ENCODE measurements at regions not wholly inside any gene's neighbourhood (a gene's known extent, or its start where the extent isn't known, plus 50 kb on each side); places are given as distances from the start of the nearest gene placed in this dataset.
"Not testable (repeated sequence)": the region's sequence is repeated elsewhere in the genome, so short reads cannot be mapped to it uniquely, and the experiment has no call there.

DNA sequence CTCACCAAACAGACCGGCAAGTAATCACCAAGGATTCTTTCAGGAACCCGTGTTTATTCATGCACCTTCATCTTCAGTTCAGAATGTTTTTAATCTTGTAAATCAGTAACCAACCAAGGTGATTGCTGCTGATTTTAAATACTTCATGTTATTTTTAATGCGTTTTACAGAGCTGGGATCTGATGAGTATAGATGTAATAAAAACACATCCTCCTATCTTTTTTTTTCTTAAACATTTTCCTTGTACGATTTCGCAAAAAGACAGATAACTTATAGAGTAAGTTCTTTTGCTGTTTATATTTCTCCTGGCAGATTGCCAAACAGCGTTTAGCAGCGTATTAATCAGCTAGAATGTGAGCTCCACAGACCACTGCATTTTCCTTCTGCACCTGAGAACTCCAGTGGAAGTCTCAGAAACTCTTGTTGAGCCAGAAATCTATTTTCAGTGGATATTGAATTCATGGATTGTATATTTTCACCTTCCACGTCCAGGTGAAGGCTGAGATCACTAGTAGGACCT is 397.8 kb upstream of the NRP1 start:
- no peak for DNase-seq

- DNase-seq = no peak
These were observed 396.9 kb upstream of the NRP1 start for GRCh38 chr10:33731322-33731721.

GRCh38 chr10:33725430-33725829 is 391.0 kb upstream of the NRP1 start:
- DNase-seq = no peak

DNA sequence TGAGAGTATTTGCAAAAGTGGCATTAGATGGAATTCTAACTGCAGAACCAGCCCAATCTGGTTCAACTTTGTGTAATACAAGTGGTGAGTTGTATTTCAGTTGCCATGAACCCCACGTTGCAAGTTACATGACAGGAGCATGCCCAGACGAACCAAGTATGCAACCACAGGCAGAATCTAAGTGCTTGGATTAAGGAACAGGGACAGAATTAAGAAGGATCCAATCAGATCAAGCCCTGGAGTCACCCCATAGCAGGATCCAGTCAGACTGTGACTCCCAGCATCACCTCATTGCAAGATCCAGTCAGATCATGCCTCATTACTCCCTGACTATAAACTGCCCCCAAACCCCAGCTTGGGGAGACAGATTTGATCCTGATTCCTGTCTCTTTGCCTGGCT is 388.7 kb upstream of the NRP1 start:
- no peak for DNase-seq

GRCh38 chr10:33722067-33722466 is 387.6 kb upstream of the NRP1 start:
- no peak for DNase-seq

DNA sequence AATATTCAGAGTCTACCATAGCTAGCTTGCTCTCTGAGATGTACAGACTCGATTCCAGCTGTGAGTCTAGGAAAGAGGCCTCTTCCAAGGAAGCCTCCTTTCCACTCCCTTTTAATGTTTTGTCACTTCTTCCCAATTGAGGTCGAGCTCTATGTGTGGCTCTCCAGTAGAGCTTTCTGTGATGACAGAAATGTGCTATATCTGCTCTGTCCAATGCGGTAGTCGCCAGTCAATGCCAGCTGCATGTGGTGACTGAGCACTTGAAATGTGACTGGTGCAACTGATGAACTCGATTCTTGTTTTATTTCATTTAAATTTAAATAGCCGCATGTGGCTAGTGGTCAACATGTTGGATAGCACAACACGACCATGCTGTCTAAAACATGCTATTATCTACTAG is 387.0 kb upstream of the NRP1 start:
- no peak for DNase-seq

GRCh38 chr10:33720161-33720560 is 385.7 kb upstream of the NRP1 start:
- no peak for DNase-seq

DNA sequence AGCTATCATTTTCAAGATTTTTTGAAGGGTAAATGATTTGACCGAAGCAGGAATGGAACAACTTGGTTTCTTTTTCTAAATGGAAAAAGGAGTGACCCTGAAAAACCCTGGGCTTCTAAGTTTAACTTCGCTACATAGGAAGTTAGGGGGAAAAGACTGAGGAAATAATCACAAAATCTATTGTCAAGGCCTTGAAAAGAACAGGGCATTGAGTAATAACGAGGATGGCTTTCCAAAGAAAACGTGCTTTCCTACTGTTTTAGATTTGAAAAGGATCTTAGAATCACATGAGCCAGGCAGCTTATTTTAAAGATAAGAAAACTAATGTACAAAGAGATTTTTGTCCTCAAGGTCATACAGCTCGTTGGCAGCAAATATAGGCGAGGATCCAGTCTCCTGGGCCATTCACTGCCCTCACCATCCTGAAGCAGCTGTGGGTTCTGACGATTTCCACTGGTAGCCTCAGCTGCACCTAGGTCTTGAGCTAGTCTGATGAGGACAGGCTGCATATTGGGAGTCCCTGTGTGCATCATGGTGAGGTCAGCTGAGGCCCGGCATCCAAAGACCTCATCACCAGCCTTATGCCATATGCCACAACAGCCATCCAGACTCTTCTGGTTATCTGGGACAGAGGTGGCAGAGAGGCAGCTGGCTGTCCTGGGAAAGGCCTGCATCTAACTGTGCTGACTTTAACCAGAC is 384.7 kb upstream of the NRP1 start:
- DNase-seq = no peak

DNA sequence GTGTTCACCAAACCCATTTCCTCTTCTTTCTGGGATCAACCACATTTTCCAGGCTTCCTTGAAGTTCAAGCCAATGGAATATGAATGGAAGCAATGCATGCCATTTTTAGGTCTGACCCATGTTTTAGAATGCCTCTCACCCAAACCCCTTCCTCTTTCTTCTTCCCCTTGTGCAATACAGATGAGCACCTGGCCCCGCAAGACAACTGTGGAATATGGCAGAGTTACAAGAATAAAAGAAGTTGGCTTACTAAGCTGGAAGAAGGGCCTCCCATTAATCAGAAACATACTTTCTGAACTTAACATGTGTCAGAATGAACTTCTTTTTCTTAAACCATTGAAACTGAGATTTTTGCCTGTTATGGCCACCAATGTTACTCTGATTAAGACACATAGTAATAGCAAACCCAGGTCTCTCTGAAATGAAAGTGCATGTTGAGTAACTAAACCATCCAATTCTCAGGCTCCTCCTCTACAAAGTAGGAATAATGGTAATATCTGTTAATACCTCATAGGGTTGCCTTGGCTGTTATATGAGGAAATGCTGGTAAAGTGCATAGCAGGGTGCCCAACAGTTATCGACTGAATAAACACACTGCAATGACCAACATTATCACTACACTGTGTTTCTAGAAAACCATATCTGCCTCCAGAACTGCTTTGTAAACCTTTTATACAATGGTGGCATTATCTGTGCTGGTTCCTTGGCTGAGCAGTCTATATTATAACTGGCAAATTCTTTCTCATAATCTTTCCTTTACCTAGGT is 382.2 kb upstream of the NRP1 start:
- DNase-seq = no peak

- DNase-seq = no peak
These were observed 381.0 kb upstream of the NRP1 start for GRCh38 chr10:33715303-33715975.

GRCh38 chr10:33712825-33713224 is 378.4 kb upstream of the NRP1 start:
- no peak for DNase-seq

DNA sequence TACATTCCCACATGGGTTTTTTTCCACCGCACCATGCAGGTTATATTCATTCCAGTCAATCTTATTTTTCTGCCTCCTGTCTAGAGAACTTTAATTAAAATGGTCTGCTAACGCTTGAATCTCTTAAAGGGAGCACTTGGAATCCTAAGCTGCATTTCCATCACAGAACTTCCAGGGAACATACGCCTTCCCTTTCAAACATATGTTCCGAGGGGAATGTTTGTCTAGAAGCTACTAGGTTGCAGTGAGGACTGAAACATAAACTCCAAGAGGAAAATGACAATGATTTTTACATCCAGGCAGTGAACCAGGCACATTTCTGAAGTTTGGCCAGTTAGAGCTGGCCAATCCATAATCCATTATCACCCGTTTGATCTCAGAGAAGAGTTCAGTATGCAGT is 375.5 kb upstream of the NRP1 start:
- no peak for DNase-seq

DNA sequence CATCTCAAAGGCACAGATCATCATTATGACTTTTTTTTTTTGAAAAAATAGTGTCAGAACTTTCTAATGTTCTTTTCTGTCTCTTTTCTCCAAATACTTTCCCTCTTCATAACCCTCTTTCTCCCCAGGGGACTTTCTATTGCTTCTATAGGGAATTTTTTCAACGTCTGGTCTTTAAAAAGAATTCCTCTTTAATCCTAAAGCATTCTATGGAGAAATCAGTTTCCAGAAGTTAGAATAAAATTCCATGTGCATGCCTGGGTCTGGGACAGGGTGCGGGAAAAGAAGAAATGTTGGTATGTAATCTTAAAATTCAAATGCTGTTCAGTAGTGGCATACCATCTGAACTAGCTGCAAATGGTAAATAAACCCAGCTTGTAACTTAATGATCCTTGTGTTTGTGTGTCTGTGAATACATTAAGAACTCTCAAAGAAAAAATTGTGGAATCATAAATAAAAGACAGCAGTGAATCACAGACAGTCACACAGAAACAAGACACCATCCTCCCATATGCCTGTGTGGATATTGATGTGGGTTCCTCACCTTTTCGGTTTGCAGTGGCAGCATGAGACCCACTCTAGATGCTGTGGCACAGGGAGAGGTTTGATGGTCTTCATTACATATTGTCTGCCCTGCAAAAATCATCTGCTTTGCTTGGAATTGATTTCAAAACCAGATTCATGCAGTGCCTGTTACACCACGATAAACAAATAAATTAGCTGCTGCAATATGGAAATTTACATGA is 374.7 kb upstream of the NRP1 start:
- no peak for DNase-seq

- DNase-seq = no peak
These were observed 374.1 kb upstream of the NRP1 start for GRCh38 chr10:33708561-33708960.

DNA sequence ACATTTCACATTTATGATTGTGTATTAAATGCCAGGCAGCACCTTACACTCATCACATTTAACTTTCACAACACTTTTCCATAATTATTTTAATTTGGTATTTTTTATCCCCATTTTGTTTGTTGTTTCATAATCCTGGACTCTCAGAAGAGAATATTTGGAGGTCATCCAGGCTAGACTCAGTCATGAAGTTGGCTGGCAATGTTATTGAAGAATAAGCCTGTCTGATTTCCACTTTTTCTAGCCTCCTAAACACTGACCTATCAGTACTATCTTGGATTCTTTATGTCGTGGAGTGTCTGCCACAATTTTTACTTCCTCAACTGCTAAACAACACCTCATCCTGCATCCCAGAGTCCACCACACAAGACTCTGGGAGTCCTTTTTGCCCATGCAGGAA is 372.3 kb upstream of the NRP1 start:
- DNase-seq = no peak

- DNase-seq = no peak
These were observed 371.7 kb upstream of the NRP1 start for GRCh38 chr10:33706191-33706590.

DNA sequence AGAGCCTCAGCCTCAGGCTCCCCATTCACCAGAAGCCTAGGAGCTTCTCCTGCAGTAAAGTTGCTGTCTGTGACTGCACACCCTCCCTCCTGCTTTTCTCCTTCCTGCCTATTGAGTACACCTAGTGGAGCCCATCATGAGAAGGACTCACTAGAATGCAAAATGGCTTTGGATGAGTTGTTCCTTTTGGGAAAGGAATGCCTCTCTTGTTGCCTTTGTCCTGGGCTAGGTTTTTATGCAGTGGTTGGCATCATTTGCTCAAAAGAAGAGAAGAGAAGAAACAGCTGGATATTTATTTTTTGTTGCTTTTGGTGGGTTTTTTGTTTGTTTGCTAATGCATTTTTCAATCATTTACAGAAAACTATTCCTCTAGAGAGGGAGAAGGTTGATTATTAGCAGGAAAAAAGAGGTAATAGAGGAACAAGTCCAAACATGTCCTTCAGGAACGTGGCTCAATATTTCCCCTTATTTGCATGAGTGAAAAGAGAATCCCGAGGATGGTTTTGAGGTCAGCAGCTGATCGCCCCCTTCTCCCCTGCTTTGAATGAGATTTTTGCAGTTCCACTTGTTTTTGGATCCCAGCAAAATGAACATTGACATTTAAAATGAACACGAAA is 369.9 kb upstream of the NRP1 start:
- DNase-seq = no peak

GRCh38 chr10:33703501-33704213 is 369.2 kb upstream of the NRP1 start:
- DNase-seq = no peak

GRCh38 chr10:33698033-33698432 is 363.6 kb upstream of the NRP1 start:
- DNase-seq = no peak

- no peak for DNase-seq
These were observed 362.5 kb upstream of the NRP1 start for GRCh38 chr10:33697016-33697415.

GRCh38 chr10:33695536-33695935 is 361.1 kb upstream of the NRP1 start:
- no peak for DNase-seq

- not testable (repeated sequence) for DNase-seq
These were observed 356.1 kb upstream of the NRP1 start for GRCh38 chr10:33690536-33690935.

Measured in stimulated activated CD4-positive, alpha-beta T cell treated with anti-CD3 and anti-CD28 coated beads, Interleukin-1b, Interleukin-23, amount 100 ng/mL, for 48 hours (primary cell).